DND-41 (cell line): ENCODE measurements at regions not wholly inside any gene's neighbourhood (a gene's known extent, or its start where the extent isn't known, plus 50 kb on each side); places are given as distances from the start of the nearest gene placed in this dataset.

Experiments used
- ATAC-seq: fragments of 200-7000 bp; cut with Tn5 transposase; 3 replicates; pipeline ENCODE4 v1.9.1; 2021; ENCODE audit warnings: low read depth; ENCODE audit not compliant: insufficient read depth
- DNase-seq: peaks from one replicate; pipeline ENCODE4 v3.0.0-alpha.2; 2020
- H2AFZ ChIP-seq: 2 replicates; pipeline ENCODE4 v1.6.0; 2012; ENCODE audit warnings: low read depth, low read length
- H3K27ac ChIP-seq: 2 replicates; pipeline ENCODE4 v1.5.1; 2012; ENCODE audit warnings: low read length, inconsistent platforms
- H3K27me3 ChIP-seq: fragments of 200-600 bp; sonication (generic); 2 replicates; pipeline ENCODE4 v1.6.0; 2012; ENCODE audit warnings: low read length, mild to moderate bottlenecking, inconsistent platforms; ENCODE audit not compliant: insufficient read depth, poor library complexity
- H3K36me3 ChIP-seq: 2 replicates; pipeline ENCODE4 v1.5.1; 2012; ENCODE audit warnings: low read length, inconsistent platforms; ENCODE audit not compliant: insufficient read depth
- H3K4me1 ChIP-seq: 2 replicates; pipeline ENCODE4 v1.5.1; 2012; ENCODE audit warnings: mild to moderate bottlenecking, low read length; ENCODE audit not compliant: insufficient read depth
- H3K4me2 ChIP-seq: 2 replicates; pipeline ENCODE4 v1.6.0; 2012; ENCODE audit warnings: mild to moderate bottlenecking, moderate library complexity, low read length, inconsistent platforms; ENCODE audit not compliant: insufficient read depth
- H3K4me3 ChIP-seq, 2 experiments: fragments of 200-600 bp in 1 of 2; shearing (Covaris generic) in 1 of 2; 2 replicates each; pipeline ENCODE4 v1.5.1; 2012 to 2016; ENCODE audit warnings: inconsistent platforms in 2 of 2, low read length in 2 of 2, mild to moderate bottlenecking in 2 of 2, low read depth in 1 of 2, moderate library complexity in 1 of 2
- H3K79me2 ChIP-seq: 2 replicates; pipeline ENCODE4 v1.6.0; 2012; ENCODE audit warnings: low read length, inconsistent platforms; ENCODE audit not compliant: insufficient read depth
- H3K9ac ChIP-seq: 2 replicates; pipeline ENCODE4 v1.6.0; 2012; ENCODE audit warnings: low read depth, mild to moderate bottlenecking, inconsistent platforms, low read length, moderate library complexity
- H3K9me3 ChIP-seq: 2 replicates; pipeline ENCODE4 v1.5.1; 2012; ENCODE audit warnings: low read length, moderate library complexity, mild to moderate bottlenecking, inconsistent platforms; ENCODE audit not compliant: insufficient read depth, severe bottlenecking
- H4K20me1 ChIP-seq: 2 replicates; pipeline ENCODE4 v1.6.0; 2012; ENCODE audit warnings: low read length; ENCODE audit not compliant: insufficient read depth
- CTCF ChIP-seq: IDR thresholded peaks from 2 replicates; pipeline ENCODE4 v1.5.1; 2012; ENCODE audit warnings: borderline replicate concordance, low read length, moderate library complexity, mild to moderate bottlenecking; ENCODE audit not compliant: poor library complexity, severe bottlenecking; ENCODE audit errors: extremely low read depth
- EZH2 ChIP-seq: IDR thresholded peaks from 3 replicates; pipeline ENCODE4 v1.6.1; 2012; ENCODE audit warnings: borderline replicate concordance, low read depth, mild to moderate bottlenecking, moderate library complexity, low read length, inconsistent platforms; ENCODE audit not compliant: severe bottlenecking

DNA sequence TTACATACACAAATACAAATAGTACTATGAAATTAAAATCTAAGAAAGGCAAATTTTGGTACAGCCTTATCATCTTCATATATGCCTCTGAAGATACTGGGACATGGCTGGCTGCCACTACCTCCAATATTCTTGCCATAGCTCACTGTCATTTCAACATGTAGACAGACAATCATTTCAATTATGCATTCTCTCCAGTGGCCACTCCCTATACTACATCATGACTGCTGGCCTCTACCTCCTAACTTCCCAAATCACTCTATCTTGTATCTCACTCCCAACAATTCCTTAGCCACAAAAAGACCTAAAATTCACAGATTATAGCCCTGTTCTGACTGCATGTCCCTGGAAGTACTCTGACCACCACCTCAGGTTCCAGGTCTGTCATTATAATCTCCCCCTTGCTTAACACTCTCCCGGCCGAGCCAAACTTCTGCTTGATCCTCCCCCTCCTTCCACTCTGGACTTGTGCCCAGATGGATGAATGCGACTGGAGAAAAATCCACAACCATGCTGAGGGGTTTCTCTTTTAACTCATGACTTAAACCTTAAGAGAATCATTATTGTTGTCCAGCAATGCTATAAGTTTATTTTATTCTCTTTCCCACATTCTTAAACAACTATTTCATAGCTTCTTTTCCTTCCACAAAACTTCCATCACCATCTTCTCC, 225.3 kb upstream of the TLE4 start:
- H3K27ac ChIP-seq = no peak overlapping the region
- no peak overlapping the region for H3K4me3 ChIP-seq
- H3K4me1 ChIP-seq = no peaks in the 10 kb centered on the region
- H3K4me2 ChIP-seq = no peak overlapping the region
- ATAC-seq = no peak
- H3K27me3 ChIP-seq = no peaks in the 10 kb centered on the region
- no peaks in the 10 kb centered on the region for H3K79me2 ChIP-seq
- no peak overlapping the region for H3K9ac ChIP-seq
- no peaks in the 10 kb centered on the region for H3K36me3 ChIP-seq
- no peaks in the 10 kb centered on the region for H3K9me3 ChIP-seq
- no peak for DNase-seq
- TF ChIP-seq CTCF (no peak), EZH2 (no peak)
- H2AFZ ChIP-seq = no peak overlapping the region
- no peaks in the 10 kb centered on the region for H4K20me1 ChIP-seq

DNA sequence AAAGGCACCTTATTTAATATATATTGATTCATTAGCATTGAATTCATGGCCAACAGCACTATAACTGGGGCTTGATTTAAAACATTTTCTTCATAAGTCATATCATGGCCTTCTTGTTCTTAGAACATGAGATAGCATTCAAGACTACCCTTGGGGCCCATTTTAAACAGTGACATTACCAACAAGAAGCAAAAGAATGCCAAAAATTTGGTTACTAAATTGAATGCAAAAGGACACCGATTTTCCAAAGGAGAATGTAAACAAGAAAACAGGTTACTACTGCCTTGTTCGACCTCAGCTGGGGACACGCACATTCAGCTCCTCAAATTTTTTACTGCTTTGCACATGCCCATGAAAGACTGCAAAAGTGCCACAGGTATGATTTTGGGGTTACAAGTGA, 219.4 kb upstream of the TLE4 start:
- H3K4me2 ChIP-seq = no peak overlapping the region
- no peak for ATAC-seq
- DNase-seq = no peak

DNA sequence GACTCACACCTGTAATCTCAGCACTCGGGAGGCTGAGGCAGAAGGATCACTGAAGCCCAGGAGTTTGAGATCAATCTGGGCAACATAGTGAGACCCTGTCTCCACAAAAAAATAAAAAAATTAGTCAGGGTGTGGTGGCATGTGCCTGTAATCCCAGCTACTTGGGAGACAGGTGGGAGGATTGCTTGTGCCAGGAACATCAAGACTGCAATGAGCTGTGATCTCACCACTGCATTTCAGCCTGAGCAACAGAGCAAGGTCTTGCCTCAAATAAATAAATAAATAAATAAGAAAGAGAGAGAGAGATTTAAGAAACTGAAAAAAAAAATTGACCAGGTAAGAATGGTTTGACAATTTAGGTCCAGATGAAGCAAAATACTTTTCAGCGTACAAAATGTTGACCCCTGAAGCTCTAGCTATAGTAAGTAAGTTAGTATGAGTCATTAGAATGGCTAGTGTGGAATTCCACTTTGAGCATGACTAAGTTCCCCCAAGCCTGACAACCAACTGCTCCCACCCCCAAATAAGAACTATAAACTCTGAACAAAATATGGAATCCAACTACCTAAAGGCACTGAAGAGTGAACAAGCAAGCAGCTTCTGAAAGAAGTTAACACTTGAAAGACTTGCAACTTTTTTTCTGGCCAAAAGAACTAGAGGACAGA, 217.8 kb upstream of the TLE4 start:
- Histone ChIP-seq H3K79me2 (no peaks in the 10 kb centered on the region), H3K36me3 (no peaks in the 10 kb centered on the region), H3K4me2 (no peak overlapping the region), H3K9me3 (no peaks in the 10 kb centered on the region), H3K9ac (no peak overlapping the region), H3K4me3 (no peak overlapping the region), H3K4me1 (no peaks in the 10 kb centered on the region), H3K27me3 (no peaks in the 10 kb centered on the region), H4K20me1 (no peaks in the 10 kb centered on the region), H2AFZ (no peak overlapping the region), H3K27ac (no peak overlapping the region)
- no peak for TF ChIP-seq EZH2
- no peak for TF ChIP-seq CTCF
- DNase-seq = no peak
- ATAC-seq = no peak

More for the DNA sequence above, 219.4 kb upstream of the TLE4 start:
- Histone ChIP-seq H3K79me2 (no peaks in the 10 kb centered on the region), H3K4me3 (no peak overlapping the region), H3K4me1 (no peaks in the 10 kb centered on the region), H3K27ac (no peak overlapping the region), H3K27me3 (no peaks in the 10 kb centered on the region), H4K20me1 (no peaks in the 10 kb centered on the region), H3K9ac (no peak overlapping the region), H3K36me3 (no peaks in the 10 kb centered on the region), H2AFZ (no peak overlapping the region), H3K9me3 (no peaks in the 10 kb centered on the region)
- TF ChIP-seq EZH2 (no peak), CTCF (no peak)
